Upper lobe of right lung (tissue), 1 donor: ENCODE measurements at regions not wholly inside any gene's neighbourhood (a gene's known extent, or its start where the extent isn't known, plus 50 kb on each side); places are given as distances from the start of the nearest gene placed in this dataset.
"Not testable (repeated sequence)": the region's sequence is repeated elsewhere in the genome, so short reads cannot be mapped to it uniquely, and the experiment has no call there.

Experiments used
- ATAC-seq: fragments of 200-7000 bp; cut with Tn5 transposase; one replicate; pipeline ENCODE4 v1.9.1; 2020; ENCODE audit warnings: mild to moderate bottlenecking, moderate library complexity
- DNase-seq: peaks from one replicate; pipeline ENCODE4 v3.0.0-alpha.2; 2020
- H3K27ac ChIP-seq: fragments of 200-600 bp; one replicate; pipeline ENCODE4 v1.8.0; 2022
- H3K27me3 ChIP-seq: fragments of 200-600 bp; one replicate; pipeline ENCODE4 v1.8.0; 2022; ENCODE audit warnings: mild to moderate bottlenecking
- H3K36me3 ChIP-seq: fragments of 200-600 bp; one replicate; pipeline ENCODE4 v1.8.0; 2022
- H3K4me1 ChIP-seq: fragments of 200-600 bp; one replicate; pipeline ENCODE4 v1.8.0; 2022
- H3K4me3 ChIP-seq: fragments of 200-600 bp; one replicate; pipeline ENCODE4 v1.8.0; 2022; ENCODE audit warnings: mild to moderate bottlenecking
- H3K9me3 ChIP-seq: fragments of 200-600 bp; one replicate; pipeline ENCODE4 v1.8.0; 2022
- CTCF ChIP-seq: fragments of 200-600 bp; IDR thresholded peaks from one replicate; pipeline ENCODE4 v1.8.0; 2022; ENCODE audit warnings: antibody characterized with exemption
- intact Hi-C: fragments of 100-400 bp; cut with DNase I; formaldehyde crosslinking; loops from one replicate; pipeline ENCODE4 v1.11.0; 2022
- donor health status: DM: no; HTN: yes; CAD: no; lungs with severe emphysema.

- Histone ChIP-seq H3K27me3 (no peaks in the 10 kb centered on the region), H3K4me3 (no peak overlapping the region), H3K36me3 (no peaks in the 10 kb centered on the region), H3K27ac (no peak overlapping the region), H3K9me3 (no peaks in the 10 kb centered on the region), H3K4me1 (no peaks in the 10 kb centered on the region)
- no peak for ATAC-seq
- intact Hi-C loops = no loop called here
- no peak for DNase-seq
- no peak for TF ChIP-seq CTCF
Measured at GRCh38 chr13:87961546-87961945, 290.4 kb downstream of the SLITRK5 start.

GRCh38 chr13:87972568-87972967 lies 301.4 kb downstream of the SLITRK5 start:
- DNase-seq (no peak), ATAC-seq (no peak)
- Histone ChIP-seq H3K36me3 (no peaks in the 10 kb centered on the region), H3K27me3 (no peaks in the 10 kb centered on the region), H3K4me1 (no peaks in the 10 kb centered on the region), H3K27ac (no peak overlapping the region), H3K4me3 (no peak overlapping the region), H3K9me3 (no peaks in the 10 kb centered on the region)
- intact Hi-C loops = no loop called here
- no peak for TF ChIP-seq CTCF

- no peak for ATAC-seq
- intact Hi-C loops = no loop called here
- Histone ChIP-seq H3K27ac (no peak overlapping the region), H3K4me1 (no peaks in the 10 kb centered on the region), H3K36me3 (no peaks in the 10 kb centered on the region), H3K4me3 (no peak overlapping the region), H3K9me3 (no peaks in the 10 kb centered on the region), H3K27me3 (no peaks in the 10 kb centered on the region)
- TF ChIP-seq CTCF = no peak
- no peak for DNase-seq
Measured at GRCh38 chr13:87975035-87975434, 303.9 kb downstream of the SLITRK5 start.

- ATAC-seq, H3K4me1 ChIP-seq, intact Hi-C loops, H3K27me3 ChIP-seq, H3K4me3 ChIP-seq, H3K36me3 ChIP-seq, DNase-seq, H3K27ac ChIP-seq, H3K9me3 ChIP-seq: not testable (repeated sequence)
Measured at GRCh38 chr13:87976650-87977049, 305.5 kb downstream of the SLITRK5 start.

GRCh38 chr13:87981416-87981815 lies 310.2 kb downstream of the SLITRK5 start:
- Histone ChIP-seq H3K4me3 (no peak overlapping the region), H3K9me3 (no peaks in the 10 kb centered on the region), H3K36me3 (no peaks in the 10 kb centered on the region), H3K4me1 (no peaks in the 10 kb centered on the region), H3K27me3 (no peaks in the 10 kb centered on the region), H3K27ac (no peak overlapping the region)
- ATAC-seq (no peak), DNase-seq (no peak)
- intact Hi-C loops = no loop called here
- no peak for TF ChIP-seq CTCF

- H3K27me3 ChIP-seq = no peaks in the 10 kb centered on the region
- H3K9me3 ChIP-seq = no peaks in the 10 kb centered on the region
- no peak for TF ChIP-seq CTCF
- DNase-seq (no peak), ATAC-seq (no peak)
- H3K4me3 ChIP-seq = no peak overlapping the region
- intact Hi-C loops = no loop called here
- no peaks in the 10 kb centered on the region for H3K36me3 ChIP-seq
- H3K4me1 ChIP-seq = no peaks in the 10 kb centered on the region
- H3K27ac ChIP-seq = no peak overlapping the region
Measured at GRCh38 chr13:87982400-87982799, 311.2 kb downstream of the SLITRK5 start.
